Hepatocyte (in vitro differentiated cells): ENCODE measurements at regions not wholly inside any gene's neighbourhood (a gene's known extent, or its start where the extent isn't known, plus 50 kb on each side); places are given as distances from the start of the nearest gene placed in this dataset.
"Not testable (repeated sequence)": the region's sequence is repeated elsewhere in the genome, so short reads cannot be mapped to it uniquely, and the experiment has no call there.

ENCODE experiments used
- DNase-seq: peaks from one replicate; pipeline ENCODE4 v3.0.0-alpha.2; 2016; ENCODE audit warnings: low spot score
- H2AFZ ChIP-seq: fragments of 200-600 bp; sonication (generic); 2 replicates; pipeline ENCODE4 v1.6.0; 2016; ENCODE audit warnings: antibody characterized with exemption, mild to moderate bottlenecking
- H3K27ac ChIP-seq: fragments of 200-600 bp; sonication (generic); 2 replicates; pipeline ENCODE4 v1.5.1; 2016; ENCODE audit warnings: mild to moderate bottlenecking
- H3K27me3 ChIP-seq: fragments of 200-600 bp; sonication (generic); 2 replicates; pipeline ENCODE4 v1.6.1; 2016
- H3K36me3 ChIP-seq: fragments of 200-600 bp; sonication (generic); replicated peaks from 2 replicates; pipeline ENCODE4 v1.5.1; 2016; ENCODE audit warnings: low read depth; ENCODE audit not compliant: insufficient read depth
- H3K4me1 ChIP-seq: fragments of 200-600 bp; sonication (generic); 2 replicates; pipeline ENCODE4 v1.5.1; 2016; ENCODE audit warnings: mild to moderate bottlenecking, moderate library complexity; ENCODE audit not compliant: insufficient read depth
- H3K4me2 ChIP-seq: fragments of 200-600 bp; sonication (generic); 2 replicates; pipeline ENCODE4 v1.6.0; 2016
- H3K4me3 ChIP-seq: fragments of 200-600 bp; sonication (generic); 2 replicates; pipeline ENCODE4 v1.5.1; 2016; ENCODE audit warnings: mild to moderate bottlenecking
- H3K79me2 ChIP-seq: fragments of 200-600 bp; sonication (generic); 2 replicates; pipeline ENCODE4 v1.6.0; 2017; ENCODE audit warnings: mild to moderate bottlenecking
- H3K9me2 ChIP-seq: fragments of 200-600 bp; sonication (generic); replicated peaks from 2 replicates; pipeline ENCODE4 v1.6.0; 2017; ENCODE audit warnings: mild to moderate bottlenecking; ENCODE audit not compliant: insufficient read depth
- H3K9me3 ChIP-seq: fragments of 200-600 bp; sonication (generic); 2 replicates; pipeline ENCODE4 v1.5.1; 2016; ENCODE audit warnings: low read depth, mild to moderate bottlenecking
- H4K20me1 ChIP-seq: fragments of 200-600 bp; sonication (generic); 2 replicates; pipeline ENCODE4 v1.6.0; 2016; ENCODE audit warnings: mild to moderate bottlenecking; ENCODE audit not compliant: insufficient read depth, poor library complexity, severe bottlenecking
- EZH2 ChIP-seq: fragments of 200-600 bp; sonication (generic); IDR thresholded peaks from 2 replicates; pipeline ENCODE4 v1.6.1; 2016; ENCODE audit warnings: antibody characterized with exemption, mild to moderate bottlenecking, borderline replicate concordance
- EZH2phosphoT487 ChIP-seq: fragments of 200-600 bp; sonication (generic); IDR thresholded peaks from one replicate; pipeline ENCODE4 v1.6.1; 2018; ENCODE audit warnings: antibody characterized with exemption, mild to moderate bottlenecking, low read depth, moderate library complexity; ENCODE audit not compliant: unreplicated experiment, severe bottlenecking
- WGBS: methylation state at CpG from one replicate; pipeline ENCODE4 v1.1.6; 2016; ENCODE audit warnings: low lambda C conversion rate; ENCODE audit errors: missing lambda C conversion rate; 5-methylcytosine and 5-hydroxymethylcytosine counted together
- TF ChIP-seq, protein P1 (sequence below): fragments of 200-600 bp; sonication (generic); IDR thresholded peaks from 2 replicates; pipeline ENCODE4 v1.5.1; 2016; ENCODE audit warnings: antibody characterized with exemption, mild to moderate bottlenecking; ENCODE audit not compliant: poor library complexity

DNA sequence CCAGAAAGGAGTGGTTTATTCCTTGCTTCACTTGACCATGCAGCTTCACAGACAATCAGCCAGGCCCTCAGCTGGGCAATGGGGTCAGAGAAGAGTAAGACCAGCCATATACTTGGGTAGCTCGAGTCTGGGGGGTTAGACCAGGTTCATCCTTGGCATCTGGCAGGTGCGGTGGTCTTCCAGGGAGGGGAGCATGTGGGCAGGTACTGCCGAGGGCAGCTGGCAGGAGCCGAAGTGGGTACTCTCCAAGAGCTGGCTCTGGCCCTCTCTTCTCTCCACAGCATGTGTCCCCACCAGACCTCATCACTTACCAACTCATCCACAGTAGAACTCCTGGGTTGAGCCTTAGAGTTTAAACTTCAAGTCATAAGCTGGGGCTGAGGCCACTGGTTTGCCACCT lies 156.8 kb downstream of the FOXD2 start:
- TF ChIP-seq EZH2phosphoT487 = no peak
- no peak for TF ChIP-seq EZH2
- TF ChIP-seq, protein P1, sequence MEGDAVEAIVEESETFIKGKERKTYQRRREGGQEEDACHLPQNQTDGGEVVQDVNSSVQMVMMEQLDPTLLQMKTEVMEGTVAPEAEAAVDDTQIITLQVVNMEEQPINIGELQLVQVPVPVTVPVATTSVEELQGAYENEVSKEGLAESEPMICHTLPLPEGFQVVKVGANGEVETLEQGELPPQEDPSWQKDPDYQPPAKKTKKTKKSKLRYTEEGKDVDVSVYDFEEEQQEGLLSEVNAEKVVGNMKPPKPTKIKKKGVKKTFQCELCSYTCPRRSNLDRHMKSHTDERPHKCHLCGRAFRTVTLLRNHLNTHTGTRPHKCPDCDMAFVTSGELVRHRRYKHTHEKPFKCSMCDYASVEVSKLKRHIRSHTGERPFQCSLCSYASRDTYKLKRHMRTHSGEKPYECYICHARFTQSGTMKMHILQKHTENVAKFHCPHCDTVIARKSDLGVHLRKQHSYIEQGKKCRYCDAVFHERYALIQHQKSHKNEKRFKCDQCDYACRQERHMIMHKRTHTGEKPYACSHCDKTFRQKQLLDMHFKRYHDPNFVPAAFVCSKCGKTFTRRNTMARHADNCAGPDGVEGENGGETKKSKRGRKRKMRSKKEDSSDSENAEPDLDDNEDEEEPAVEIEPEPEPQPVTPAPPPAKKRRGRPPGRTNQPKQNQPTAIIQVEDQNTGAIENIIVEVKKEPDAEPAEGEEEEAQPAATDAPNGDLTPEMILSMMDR = no peak
- no peak overlapping the region for H3K27ac ChIP-seq
- H3K9me3 ChIP-seq = no peaks in the 10 kb centered on the region
- no peak for DNase-seq
- peaks cover 35% of the 10 kb centered on the region for H3K27me3 ChIP-seq
- no peaks in the 10 kb centered on the region for H3K36me3 ChIP-seq
- 94% methylated on average over 4 of the region's 4 CpGs for WGBS
- H3K9me2 ChIP-seq = no peaks in the 10 kb centered on the region
- H3K79me2 ChIP-seq = no peaks in the 10 kb centered on the region
- H3K4me1 ChIP-seq = peaks cover 10% of the 10 kb centered on the region
- H3K4me2 ChIP-seq = no peak overlapping the region
- H4K20me1 ChIP-seq = no peaks in the 10 kb centered on the region
- H3K4me3 ChIP-seq = no peak overlapping the region
- H2AFZ ChIP-seq = no peak overlapping the region

DNA sequence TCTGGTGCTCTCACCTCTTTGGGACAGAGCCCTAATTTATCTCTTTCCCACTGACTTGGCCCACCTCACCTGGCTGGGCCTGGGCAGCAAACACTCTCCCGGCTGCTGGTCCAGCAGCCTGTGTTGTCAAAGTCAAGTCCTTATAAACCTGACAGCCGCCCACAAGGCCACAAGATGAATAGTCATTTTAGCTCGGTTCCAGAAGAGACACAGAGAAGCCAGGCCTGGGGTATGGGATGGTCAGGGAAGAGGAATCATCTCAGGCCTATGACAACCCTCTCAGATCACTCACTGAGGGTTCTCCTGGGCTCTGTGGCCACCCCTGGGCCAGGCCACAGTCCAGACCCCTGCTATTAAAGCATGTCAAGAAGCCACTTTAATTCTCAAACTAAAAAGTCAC lies 158.5 kb downstream of the FOXD2 start:
- H3K4me1 ChIP-seq = peaks cover 10% of the 10 kb centered on the region
- TF ChIP-seq EZH2phosphoT487 (no peak), EZH2 (no peak)
- TF ChIP-seq, protein P1 = no peak
- no peaks in the 10 kb centered on the region for H4K20me1 ChIP-seq
- H3K27me3 ChIP-seq = peaks cover 27% of the 10 kb centered on the region
- no peaks in the 10 kb centered on the region for H3K36me3 ChIP-seq
- H3K27ac ChIP-seq = no peak overlapping the region
- 89% methylated on average over 3 of the region's 3 CpGs for WGBS
- H3K4me3 ChIP-seq = no peak overlapping the region
- H3K9me2 ChIP-seq = no peaks in the 10 kb centered on the region
- H2AFZ ChIP-seq = no peak overlapping the region
- DNase-seq = no peak
- H3K9me3 ChIP-seq = no peaks in the 10 kb centered on the region
- H3K79me2 ChIP-seq = no peaks in the 10 kb centered on the region
- no peak overlapping the region for H3K4me2 ChIP-seq

DNA sequence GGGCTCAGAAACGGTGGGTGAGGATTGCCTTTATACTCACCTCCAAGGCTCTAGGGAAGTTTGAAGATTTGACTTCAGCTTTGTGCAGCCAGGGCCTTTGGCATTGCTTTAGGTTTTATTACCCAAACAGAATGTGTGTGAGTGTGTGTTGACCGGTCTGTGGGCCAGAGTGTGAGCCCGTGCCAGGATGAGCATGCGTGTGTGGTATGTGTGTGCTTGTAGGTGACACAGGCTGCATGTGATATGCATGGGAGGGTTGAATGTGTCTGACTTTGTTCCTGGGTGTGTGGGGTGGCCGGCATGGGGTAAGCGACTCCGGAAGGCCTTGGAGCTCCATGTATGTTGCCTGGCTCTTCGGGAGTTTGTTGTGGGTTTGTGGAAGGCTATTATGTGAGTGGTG lies 160.5 kb downstream of the FOXD2 start:
- WGBS = 80% methylated on average over 8 of the region's 8 CpGs
- no peaks in the 10 kb centered on the region for H4K20me1 ChIP-seq
- H3K4me3 ChIP-seq = no peak overlapping the region
- no peak for DNase-seq
- peaks cover 11% of the 10 kb centered on the region for H3K27me3 ChIP-seq
- H3K79me2 ChIP-seq = no peaks in the 10 kb centered on the region
- H3K4me1 ChIP-seq = peaks cover 2% of the 10 kb centered on the region
- no peak for TF ChIP-seq EZH2
- no peak overlapping the region for H3K27ac ChIP-seq
- H3K9me2 ChIP-seq = no peaks in the 10 kb centered on the region
- H2AFZ ChIP-seq = no peak overlapping the region
- no peak overlapping the region for H3K4me2 ChIP-seq
- no peaks in the 10 kb centered on the region for H3K36me3 ChIP-seq
- H3K9me3 ChIP-seq = no peaks in the 10 kb centered on the region

DNA sequence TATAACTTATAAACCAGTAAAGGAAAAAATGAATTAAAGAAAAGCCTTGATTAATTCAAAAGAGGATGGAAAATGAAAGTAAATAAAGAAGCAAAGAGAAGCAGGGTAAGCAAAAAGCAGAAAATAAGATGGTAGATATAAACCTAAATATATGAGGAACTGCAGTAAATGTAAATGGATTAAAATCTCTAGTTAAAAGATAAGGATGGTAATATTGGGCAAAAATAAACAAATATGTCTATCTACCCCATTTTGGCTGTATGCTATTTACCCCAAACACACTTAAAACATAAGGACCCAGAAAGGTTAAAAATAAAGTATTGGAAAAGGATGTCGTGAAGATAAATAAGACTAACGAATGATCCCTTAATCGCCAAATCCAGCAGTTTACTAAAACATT lies 161.9 kb downstream of the FOXD2 start:
- Histone ChIP-seq H3K9me3 (no peaks in the 10 kb centered on the region), H3K27me3 (no peaks in the 10 kb centered on the region), H3K36me3 (no peaks in the 10 kb centered on the region), H2AFZ (no peak overlapping the region), H3K4me1 (no peaks in the 10 kb centered on the region), H3K4me3 (no peak overlapping the region), H4K20me1 (no peaks in the 10 kb centered on the region), H3K4me2 (no peak overlapping the region), H3K27ac (no peak overlapping the region), H3K79me2 (no peaks in the 10 kb centered on the region), H3K9me2 (no peaks in the 10 kb centered on the region)
- no peak for DNase-seq
- TF ChIP-seq EZH2phosphoT487 = no peak
- WGBS = 99% methylated on average over 3 of the region's 3 CpGs

DNA sequence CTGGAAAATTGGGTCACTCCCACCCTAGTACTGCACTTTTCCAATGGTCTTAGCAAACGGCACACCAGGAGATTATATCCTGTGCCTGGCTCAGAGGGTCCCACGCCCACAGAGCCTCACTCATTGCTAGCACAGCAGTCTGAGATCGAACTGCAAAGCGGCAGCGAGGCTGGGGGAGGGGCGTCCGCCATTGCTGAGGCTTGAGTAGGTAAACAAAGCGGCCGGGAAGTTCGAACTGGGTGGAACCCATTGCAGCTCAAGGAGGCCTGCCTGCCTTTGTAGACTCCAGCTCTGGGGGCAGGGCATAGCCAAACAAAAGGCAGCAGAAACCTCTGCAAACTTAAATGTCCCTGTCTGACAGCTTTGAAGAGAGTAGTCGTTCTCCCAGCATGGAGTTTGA lies 164.6 kb downstream of the FOXD2 start:
- 92% methylated on average over 11 of the region's 11 CpGs for WGBS
- H2AFZ ChIP-seq, H3K4me3 ChIP-seq, H3K4me2 ChIP-seq, H3K4me1 ChIP-seq, H3K27me3 ChIP-seq, H3K27ac ChIP-seq, H4K20me1 ChIP-seq, DNase-seq, H3K79me2 ChIP-seq, H3K9me3 ChIP-seq, H3K36me3 ChIP-seq, H3K9me2 ChIP-seq: not testable (repeated sequence)

DNA sequence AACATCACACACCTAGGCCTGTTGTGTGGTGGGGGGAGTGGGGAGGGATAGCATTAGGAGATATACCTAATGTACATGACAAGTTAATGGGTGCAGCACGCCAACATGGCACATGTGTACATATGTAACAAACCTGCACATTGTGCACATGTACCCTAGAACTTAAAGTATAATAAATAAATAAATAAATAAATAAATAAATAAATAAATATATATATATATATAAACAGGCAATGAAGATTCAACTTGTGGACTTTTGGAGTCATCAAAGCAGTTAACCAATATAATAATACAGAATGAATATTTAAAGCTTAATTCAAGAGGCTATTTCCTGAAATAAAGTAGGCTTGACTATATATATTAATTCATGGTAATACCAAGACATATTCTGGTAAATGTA lies 167.0 kb downstream of the FOXD2 start:
- not testable (repeated sequence) for H3K36me3 ChIP-seq, H3K27ac ChIP-seq, DNase-seq, H2AFZ ChIP-seq, H3K9me3 ChIP-seq, H3K79me2 ChIP-seq, H3K4me1 ChIP-seq, H3K4me3 ChIP-seq, H3K27me3 ChIP-seq, H3K9me2 ChIP-seq, H4K20me1 ChIP-seq, H3K4me2 ChIP-seq
- whole genome bisulfite sequencing = 82% methylated on average over 1 of the region's 1 CpG
